GM21576 (cell line): ENCODE measurements at regions not wholly inside any gene's neighbourhood (a gene's known extent, or its start where the extent isn't known, plus 50 kb on each side); places are given as distances from the start of the nearest gene placed in this dataset.
"Not testable (repeated sequence)": the region's sequence is repeated elsewhere in the genome, so short reads cannot be mapped to it uniquely, and the experiment has no call there.

Experiments
- ATAC-seq: cut with Tn5 transposase; IDR thresholded peaks from one replicate; pipeline ENCODE4 v1.9.1; 2021; ENCODE audit warnings: mild to moderate bottlenecking, moderate library complexity; ENCODE audit not compliant: unreplicated experiment

GRCh38 chr9:100794738-100795269 lies 216.9 kb downstream of the CAVIN4 start:
- no peak for ATAC-seq

GRCh38 chr9:100803956-100804355 lies 224.6 kb upstream of the PLPPR1 start:
- ATAC-seq: no peak

GRCh38 chr9:100811643-100812042 lies 216.9 kb upstream of the PLPPR1 start:
- ATAC-seq: no peak

GRCh38 chr9:100813871-100814270 lies 214.7 kb upstream of the PLPPR1 start:
- no peak for ATAC-seq

GRCh38 chr9:100819980-100820379 lies 208.5 kb upstream of the PLPPR1 start:
- ATAC-seq: no peak

GRCh38 chr9:100833035-100833434 lies 195.5 kb upstream of the PLPPR1 start:
- ATAC-seq: not testable (repeated sequence)

- no peak for ATAC-seq
These were observed 189.7 kb upstream of the PLPPR1 start for GRCh38 chr9:100838857-100839256.

GRCh38 chr9:100848726-100849125 lies 179.8 kb upstream of the PLPPR1 start:
- ATAC-seq: no peak

GRCh38 chr9:100852088-100852487 lies 176.4 kb upstream of the PLPPR1 start:
- ATAC-seq: no peak

- ATAC-seq: no peak
These were observed 172.3 kb upstream of the PLPPR1 start for GRCh38 chr9:100856238-100856637.

GRCh38 chr9:100865111-100865510 lies 163.4 kb upstream of the PLPPR1 start:
- ATAC-seq: no peak

GRCh38 chr9:100865648-100866047 lies 162.9 kb upstream of the PLPPR1 start:
- no peak for ATAC-seq

GRCh38 chr9:100869326-100869725 lies 159.2 kb upstream of the PLPPR1 start:
- ATAC-seq: no peak

- ATAC-seq: no peak
These were observed 148.6 kb upstream of the PLPPR1 start for GRCh38 chr9:100879884-100880283.

GRCh38 chr9:100880284-100880683 lies 148.2 kb upstream of the PLPPR1 start:
- no peak for ATAC-seq

GRCh38 chr9:100884518-100884917 lies 144.0 kb upstream of the PLPPR1 start:
- no peak for ATAC-seq

GRCh38 chr9:100890321-100890720 lies 138.2 kb upstream of the PLPPR1 start:
- no peak for ATAC-seq

GRCh38 chr9:100911273-100911672 lies 117.3 kb upstream of the PLPPR1 start:
- no peak for ATAC-seq

GRCh38 chr9:100913257-100913656 lies 115.3 kb upstream of the PLPPR1 start:
- no peak for ATAC-seq

GRCh38 chr9:100914266-100914665 lies 114.3 kb upstream of the PLPPR1 start:
- ATAC-seq: no peak

GRCh38 chr9:100919506-100919905 lies 109.0 kb upstream of the PLPPR1 start:
- ATAC-seq: no peak

GRCh38 chr9:100926366-100926765 lies 102.2 kb upstream of the PLPPR1 start:
- no peak for ATAC-seq

- ATAC-seq: no peak
These were observed 100.8 kb upstream of the PLPPR1 start for GRCh38 chr9:100927763-100928162.
